PFSK-1 (cell line): ENCODE measurements at regions not wholly inside any gene's neighbourhood (a gene's known extent, or its start where the extent isn't known, plus 50 kb on each side); places are given as distances from the start of the nearest gene placed in this dataset.

Experiments
- FOXP2 ChIP-seq: optimal IDR thresholded peaks from 2 replicates; pipeline ENCODE3; 2011; ENCODE audit warnings: borderline replicate concordance, control low read depth, inconsistent platforms; ENCODE audit not compliant: insufficient read depth; ENCODE audit errors: extremely low read length, extremely low read depth
- POLR2AphosphoS5 ChIP-seq: IDR thresholded peaks from 2 replicates; pipeline ENCODE4 v1.6.1; 2012; ENCODE audit warnings: low read depth, mild to moderate bottlenecking, control low read depth, low read length, moderate library complexity
- SIN3A ChIP-seq: IDR thresholded peaks from 2 replicates; pipeline ENCODE4 v1.6.1; 2012; ENCODE audit warnings: mild to moderate bottlenecking, low read length, moderate library complexity, borderline replicate concordance; ENCODE audit not compliant: insufficient read depth
- TAF1 ChIP-seq: IDR thresholded peaks from 2 replicates; pipeline ENCODE4 v1.6.1; 2012; ENCODE audit warnings: low read length, control low read depth, borderline replicate concordance; ENCODE audit not compliant: insufficient read depth
- TF ChIP-seq, protein P1 (sequence below), 2 experiments: IDR thresholded peaks; 2 replicates each; pipeline versions ENCODE4 v1.6.1 to v1.8.0; 2011 to 2012; ENCODE audit warnings: low read depth in 2 of 2, low read length in 2 of 2, control low read depth in 1 of 2, inconsistent platforms in 1 of 2, mild to moderate bottlenecking in 1 of 2, moderate library complexity in 1 of 2; ENCODE audit not compliant: insufficient read depth in 1 of 2

DNA sequence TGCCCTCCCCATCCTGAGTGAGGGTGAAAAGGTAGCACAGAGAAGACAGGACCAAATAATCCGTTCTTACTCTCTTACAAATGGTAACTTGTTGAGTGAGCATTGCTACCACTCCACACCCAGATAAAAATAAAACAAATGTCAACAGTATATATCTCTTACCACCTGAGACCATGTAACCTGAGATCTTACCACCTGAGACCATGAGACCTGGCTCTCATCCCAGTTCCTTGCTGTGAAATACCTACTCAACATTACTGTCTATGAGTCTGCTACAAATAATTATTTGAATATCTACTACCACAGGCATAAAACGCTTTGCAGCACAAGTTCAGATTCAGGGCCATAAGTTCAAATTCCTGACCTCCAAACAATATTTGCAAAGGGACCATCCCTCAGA lies 234.7 kb downstream of the C1D start:
- TF ChIP-seq SIN3A: no peak
- TF ChIP-seq TAF1: no peak
- TF ChIP-seq FOXP2: no peak
- TF ChIP-seq POLR2AphosphoS5: no peak
- TF ChIP-seq, protein P1, sequence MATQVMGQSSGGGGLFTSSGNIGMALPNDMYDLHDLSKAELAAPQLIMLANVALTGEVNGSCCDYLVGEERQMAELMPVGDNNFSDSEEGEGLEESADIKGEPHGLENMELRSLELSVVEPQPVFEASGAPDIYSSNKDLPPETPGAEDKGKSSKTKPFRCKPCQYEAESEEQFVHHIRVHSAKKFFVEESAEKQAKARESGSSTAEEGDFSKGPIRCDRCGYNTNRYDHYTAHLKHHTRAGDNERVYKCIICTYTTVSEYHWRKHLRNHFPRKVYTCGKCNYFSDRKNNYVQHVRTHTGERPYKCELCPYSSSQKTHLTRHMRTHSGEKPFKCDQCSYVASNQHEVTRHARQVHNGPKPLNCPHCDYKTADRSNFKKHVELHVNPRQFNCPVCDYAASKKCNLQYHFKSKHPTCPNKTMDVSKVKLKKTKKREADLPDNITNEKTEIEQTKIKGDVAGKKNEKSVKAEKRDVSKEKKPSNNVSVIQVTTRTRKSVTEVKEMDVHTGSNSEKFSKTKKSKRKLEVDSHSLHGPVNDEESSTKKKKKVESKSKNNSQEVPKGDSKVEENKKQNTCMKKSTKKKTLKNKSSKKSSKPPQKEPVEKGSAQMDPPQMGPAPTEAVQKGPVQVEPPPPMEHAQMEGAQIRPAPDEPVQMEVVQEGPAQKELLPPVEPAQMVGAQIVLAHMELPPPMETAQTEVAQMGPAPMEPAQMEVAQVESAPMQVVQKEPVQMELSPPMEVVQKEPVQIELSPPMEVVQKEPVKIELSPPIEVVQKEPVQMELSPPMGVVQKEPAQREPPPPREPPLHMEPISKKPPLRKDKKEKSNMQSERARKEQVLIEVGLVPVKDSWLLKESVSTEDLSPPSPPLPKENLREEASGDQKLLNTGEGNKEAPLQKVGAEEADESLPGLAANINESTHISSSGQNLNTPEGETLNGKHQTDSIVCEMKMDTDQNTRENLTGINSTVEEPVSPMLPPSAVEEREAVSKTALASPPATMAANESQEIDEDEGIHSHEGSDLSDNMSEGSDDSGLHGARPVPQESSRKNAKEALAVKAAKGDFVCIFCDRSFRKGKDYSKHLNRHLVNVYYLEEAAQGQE (IDR thresholded peaks at IDR 0.05; ENCODE audit: insufficient read depth in 1 of 2, low read depth in 2 of 2, low read length in 2 of 2): no peak

DNA sequence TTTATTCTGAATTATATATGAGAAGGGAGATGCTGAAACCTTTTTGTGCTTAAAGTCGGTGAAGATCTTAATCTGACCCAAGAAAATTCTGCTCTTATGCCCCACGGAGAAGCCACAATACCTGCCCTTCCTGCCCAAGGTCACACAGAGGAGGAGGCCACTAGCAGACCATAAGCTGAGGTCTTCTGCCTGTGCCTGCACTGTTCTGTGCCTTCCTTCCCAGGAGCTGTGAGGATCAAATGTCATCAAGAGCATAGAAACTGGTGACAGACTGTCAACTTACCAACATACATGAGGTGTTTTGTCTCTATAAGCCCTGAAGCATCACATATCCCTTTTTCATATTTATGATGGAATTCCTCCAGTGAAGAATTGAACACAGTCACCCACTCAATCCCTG lies 233.3 kb downstream of the C1D start:
- no peak for TF ChIP-seq FOXP2
- no peak for TF ChIP-seq POLR2AphosphoS5
- TF ChIP-seq TAF1: no peak

DNA sequence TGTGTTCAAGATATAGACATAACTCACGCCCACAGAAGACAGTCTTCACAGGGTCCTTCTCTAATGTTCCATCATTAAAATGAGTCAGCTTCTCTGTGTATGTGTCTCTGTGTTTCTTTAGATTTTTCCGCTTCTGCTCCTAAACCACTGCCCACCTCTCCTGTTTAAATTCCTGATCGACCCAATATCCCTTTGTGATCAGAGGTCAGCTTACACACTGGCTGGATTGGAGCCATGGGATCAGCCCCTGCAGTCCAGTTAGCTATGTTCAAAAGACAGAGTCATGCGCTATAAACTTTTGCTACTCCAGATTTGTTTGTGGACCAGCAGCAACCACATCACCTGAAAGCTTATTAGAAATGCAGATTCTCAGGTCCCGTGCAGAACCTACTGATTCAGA lies 229.2 kb downstream of the C1D start:
- TF ChIP-seq POLR2AphosphoS5 (no peak), SIN3A (no peak), TAF1 (no peak), FOXP2 (no peak)
- TF ChIP-seq, protein P1 (IDR thresholded peaks at IDR 0.05; ENCODE audit: insufficient read depth in 1 of 2, low read depth in 2 of 2, low read length in 2 of 2): no peak

DNA sequence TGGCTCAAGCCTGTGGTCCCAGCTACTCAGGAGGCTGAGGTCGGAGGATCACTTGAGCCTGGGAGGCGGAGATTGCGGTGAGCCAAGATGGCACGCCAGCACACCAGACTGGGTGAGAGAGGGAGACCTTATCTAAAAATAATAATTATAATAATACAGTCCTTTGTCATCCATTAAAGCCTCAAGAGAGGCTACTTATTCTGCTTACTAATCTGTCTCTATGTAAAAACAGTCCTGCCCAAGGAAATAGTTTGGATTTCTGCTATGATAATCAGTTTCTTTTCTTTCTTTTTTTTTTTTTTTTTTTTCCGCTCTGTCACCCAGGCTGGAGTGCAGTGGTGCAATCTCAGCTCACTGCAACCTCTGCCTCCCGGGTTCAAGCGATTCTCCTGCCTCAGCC lies 228.3 kb downstream of the C1D start:
- no peak for TF ChIP-seq POLR2AphosphoS5
- no peak for TF ChIP-seq TAF1
- TF ChIP-seq FOXP2: no peak
- TF ChIP-seq, protein P1 (IDR thresholded peaks at IDR 0.05; ENCODE audit: insufficient read depth in 1 of 2, low read depth in 2 of 2, low read length in 2 of 2): no peak
- TF ChIP-seq SIN3A: no peak

DNA sequence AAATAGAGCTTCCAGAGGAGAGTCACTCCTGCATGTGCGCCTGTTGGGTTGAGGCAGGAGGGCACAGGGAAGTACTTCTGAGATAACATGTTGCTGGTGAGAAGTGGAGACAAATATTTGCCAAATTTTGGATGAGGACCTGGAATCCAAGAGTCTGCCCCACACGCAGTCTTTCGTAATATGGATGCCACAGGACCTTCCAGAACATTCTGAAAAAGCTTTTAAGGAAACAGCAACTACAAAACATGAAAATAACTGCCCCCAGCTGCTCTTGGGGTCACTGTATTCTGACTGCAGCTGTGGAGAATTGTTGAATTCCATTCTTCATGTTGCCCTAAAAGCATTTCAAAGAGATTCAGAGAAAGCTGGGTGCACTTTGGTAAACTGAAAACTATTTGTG lies 227.5 kb downstream of the C1D start:
- TF ChIP-seq, protein P1 (IDR thresholded peaks at IDR 0.05; ENCODE audit: insufficient read depth in 1 of 2, low read depth in 2 of 2, low read length in 2 of 2): no peak
- no peak for TF ChIP-seq FOXP2
- no peak for TF ChIP-seq SIN3A
- no peak for TF ChIP-seq TAF1
- TF ChIP-seq POLR2AphosphoS5: no peak
